Adipocyte (in vitro differentiated cells): ENCODE measurements at regions not wholly inside any gene's neighbourhood (a gene's known extent, or its start where the extent isn't known, plus 50 kb on each side); places are given as distances from the start of the nearest gene placed in this dataset.
"Not testable (repeated sequence)": the region's sequence is repeated elsewhere in the genome, so short reads cannot be mapped to it uniquely, and the experiment has no call there.

Source experiments
- DNase-seq: peaks from one replicate; pipeline ENCODE4 v3.0.0-alpha.2; 2015; ENCODE audit warnings: low read depth
- H3K27me3 ChIP-seq: replicated peaks from 2 replicates; pipeline ENCODE4 v1.7.0; 2013; ENCODE audit warnings: mild to moderate bottlenecking, low read length, moderate library complexity; ENCODE audit not compliant: control insufficient read depth, insufficient read depth
- H3K36me3 ChIP-seq: 2 replicates; pipeline ENCODE4 v1.7.0; 2013; ENCODE audit warnings: low read length, mild to moderate bottlenecking, moderate library complexity; ENCODE audit not compliant: control insufficient read depth, insufficient read depth, severe bottlenecking
- H3K4me1 ChIP-seq: 2 replicates; pipeline ENCODE4 v1.7.0; 2013; ENCODE audit warnings: mild to moderate bottlenecking, low read length, moderate library complexity; ENCODE audit not compliant: control insufficient read depth, insufficient read depth
- H3K4me3 ChIP-seq: 2 replicates; pipeline ENCODE4 v1.7.0; 2013; ENCODE audit warnings: mild to moderate bottlenecking, low read length, moderate library complexity
- H3K9ac ChIP-seq: 2 replicates; pipeline ENCODE4 v1.7.0; 2013; ENCODE audit warnings: mild to moderate bottlenecking, low read length, moderate library complexity
- H3K9me3 ChIP-seq: 2 replicates; pipeline ENCODE4 v1.7.0; 2013; ENCODE audit warnings: mild to moderate bottlenecking, low read length, moderate library complexity; ENCODE audit not compliant: control insufficient read depth

GRCh38 chr15:75115411-75115913 lies 86.2 kb upstream of the C15orf39 start:
- not testable (repeated sequence) for H3K36me3 ChIP-seq, H3K9me3 ChIP-seq, H3K4me3 ChIP-seq, H3K9ac ChIP-seq, H3K27me3 ChIP-seq, H3K4me1 ChIP-seq, DNase-seq

GRCh38 chr15:75116143-75116542 lies 85.5 kb upstream of the C15orf39 start:
- not testable (repeated sequence) for H3K4me1 ChIP-seq, H3K4me3 ChIP-seq, H3K9me3 ChIP-seq, H3K27me3 ChIP-seq, H3K9ac ChIP-seq, H3K36me3 ChIP-seq, DNase-seq

GRCh38 chr15:75117993-75118392 lies 83.7 kb upstream of the C15orf39 start:
- no peaks in the 10 kb centered on the region for H3K27me3 ChIP-seq
- DNase-seq = no peak
- peaks cover 5% of the 10 kb centered on the region for H3K9me3 ChIP-seq
- H3K4me1 ChIP-seq = no peaks in the 10 kb centered on the region
- no peak overlapping the region for H3K9ac ChIP-seq
- H3K36me3 ChIP-seq = no peaks in the 10 kb centered on the region
- no peak overlapping the region for H3K4me3 ChIP-seq

- DNase-seq, H3K36me3 ChIP-seq, H3K27me3 ChIP-seq, H3K9ac ChIP-seq, H3K9me3 ChIP-seq, H3K4me3 ChIP-seq, H3K4me1 ChIP-seq: not testable (repeated sequence)
These were observed 82.4 kb upstream of the C15orf39 start for GRCh38 chr15:75119312-75119711.

- Histone ChIP-seq H3K4me3 (no peak overlapping the region), H3K4me1 (peaks cover 6% of the 10 kb centered on the region), H3K36me3 (no peaks in the 10 kb centered on the region), H3K9me3 (no peaks in the 10 kb centered on the region), H3K27me3 (no peaks in the 10 kb centered on the region), H3K9ac (no peak overlapping the region)
- no peak for DNase-seq
These were observed 80.2 kb upstream of the C15orf39 start for GRCh38 chr15:75121491-75121890.

GRCh38 chr15:75123395-75123794 lies 78.3 kb upstream of the C15orf39 start:
- H3K27me3 ChIP-seq = no peaks in the 10 kb centered on the region
- H3K9ac ChIP-seq = peak overlapping the region; percentile 32
- no peaks in the 10 kb centered on the region for H3K9me3 ChIP-seq
- DNase-seq = peak; percentile 82
- H3K4me3 ChIP-seq = no peak overlapping the region
- peaks cover 6% of the 10 kb centered on the region for H3K4me1 ChIP-seq
- H3K36me3 ChIP-seq = no peaks in the 10 kb centered on the region

- H3K27me3 ChIP-seq, H3K9me3 ChIP-seq, H3K9ac ChIP-seq, H3K4me1 ChIP-seq, H3K36me3 ChIP-seq, H3K4me3 ChIP-seq, DNase-seq: not testable (repeated sequence)
These were observed 77.4 kb upstream of the C15orf39 start for GRCh38 chr15:75124278-75124677.

- Histone ChIP-seq H3K9ac (no peak overlapping the region), H3K4me1 (peaks cover 7% of the 10 kb centered on the region), H3K27me3 (no peaks in the 10 kb centered on the region), H3K4me3 (no peak overlapping the region), H3K9me3 (no peaks in the 10 kb centered on the region), H3K36me3 (no peaks in the 10 kb centered on the region)
- DNase-seq = no peak
These were observed 75.7 kb upstream of the C15orf39 start for GRCh38 chr15:75125935-75126334.

- H3K9ac ChIP-seq = no peak overlapping the region
- H3K4me1 ChIP-seq = peaks cover 14% of the 10 kb centered on the region
- H3K36me3 ChIP-seq = no peaks in the 10 kb centered on the region
- H3K9me3 ChIP-seq = no peaks in the 10 kb centered on the region
- no peak overlapping the region for H3K4me3 ChIP-seq
- DNase-seq = no peak
- H3K27me3 ChIP-seq = no peaks in the 10 kb centered on the region
These were observed 74.7 kb upstream of the C15orf39 start for GRCh38 chr15:75126864-75127580.

- no peak overlapping the region for H3K4me3 ChIP-seq
- DNase-seq = no peak
- no peaks in the 10 kb centered on the region for H3K27me3 ChIP-seq
- H3K4me1 ChIP-seq = peaks cover 7% of the 10 kb centered on the region
- no peaks in the 10 kb centered on the region for H3K36me3 ChIP-seq
- H3K9ac ChIP-seq = no peak overlapping the region
- no peaks in the 10 kb centered on the region for H3K9me3 ChIP-seq
These were observed 71.9 kb upstream of the C15orf39 start for GRCh38 chr15:75129788-75130187.

- no peaks in the 10 kb centered on the region for H3K27me3 ChIP-seq
- H3K36me3 ChIP-seq = no peaks in the 10 kb centered on the region
- peak; percentile 35 for DNase-seq
- no peaks in the 10 kb centered on the region for H3K9me3 ChIP-seq
- H3K9ac ChIP-seq = no peak overlapping the region
- no peak overlapping the region for H3K4me3 ChIP-seq
- peaks cover 7% of the 10 kb centered on the region for H3K4me1 ChIP-seq
These were observed 70.4 kb upstream of the C15orf39 start for GRCh38 chr15:75131269-75131643.

- Histone ChIP-seq H3K36me3 (no peaks in the 10 kb centered on the region), H3K4me1 (peaks cover 17% of the 10 kb centered on the region), H3K9ac (no peak overlapping the region), H3K27me3 (no peaks in the 10 kb centered on the region), H3K4me3 (no peak overlapping the region), H3K9me3 (no peaks in the 10 kb centered on the region)
- no peak for DNase-seq
These were observed 66.9 kb upstream of the C15orf39 start for GRCh38 chr15:75134748-75135147.
